MCF 10A (cell line): ENCODE measurements at regions not wholly inside any gene's neighbourhood (a gene's known extent, or its start where the extent isn't known, plus 50 kb on each side); places are given as distances from the start of the nearest gene placed in this dataset.

Experiments used
- BruUV-seq: library from RNA; stranded (reverse); fragments of 400-500 nt; replicated peaks from 2 replicates; lab custom pipeline; 2021; lab: Mats Ljungman, UMichigan
- CTCF ChIA-PET: fragments of 300-600 bp; sonication (Branson Sonifier 250); formaldehyde crosslinking; extraction: SDS; loops from one replicate; lab custom pipeline; 2021; ENCODE audit warnings: antibody characterized with exemption, inconsistent platforms; lab: Yijun Ruan, JAX
- POLR2A ChIA-PET: fragments of 300-600, 350-650 bp; sonication (Branson Sonifier 250); formaldehyde crosslinking; extraction: SDS; loops from one replicate; lab custom pipeline; 2020; ENCODE audit warnings: antibody characterized with exemption, inconsistent platforms; lab: Yijun Ruan, JAX
- DNase-seq: peaks from one replicate; pipeline ENCODE4 v3.0.0-alpha.2; 2018; ENCODE audit not compliant: unreplicated experiment
- H3K27ac Mint-ChIP-seq: one replicate; pipeline ENCODE4 v1.8.0; 2022; ENCODE audit warnings: mild to moderate bottlenecking, low read depth, mixed read lengths; ENCODE audit not compliant: unreplicated experiment
- H3K27me3 Mint-ChIP-seq: one replicate; pipeline ENCODE4 v1.8.0; 2022; ENCODE audit warnings: mixed read lengths; ENCODE audit not compliant: insufficient read depth, unreplicated experiment
- H3K36me3 Mint-ChIP-seq: one replicate; pipeline ENCODE4 v1.8.0; 2022; ENCODE audit warnings: mild to moderate bottlenecking, moderate library complexity, mixed read lengths; ENCODE audit not compliant: insufficient read depth, unreplicated experiment
- H3K4me1 Mint-ChIP-seq: one replicate; pipeline ENCODE4 v1.8.0; 2022; ENCODE audit warnings: mixed read lengths; ENCODE audit not compliant: insufficient read depth, unreplicated experiment
- H3K4me3 Mint-ChIP-seq: one replicate; pipeline ENCODE4 v1.8.0; 2022; ENCODE audit warnings: mild to moderate bottlenecking, moderate library complexity, mixed read lengths; ENCODE audit not compliant: unreplicated experiment
- H3K9me3 Mint-ChIP-seq: one replicate; pipeline ENCODE4 v1.8.0; 2022; ENCODE audit warnings: mixed read lengths; ENCODE audit not compliant: unreplicated experiment
- intact Hi-C: fragments of 100-400 bp; cut with micrococcal nuclease; formaldehyde crosslinking; loops from 2 replicates; pipeline ENCODE4 v1.14.1; 2022
- TF ChIP-seq, protein P1 (sequence below): fragments of 200-600 bp; IDR thresholded peaks from one replicate; pipeline ENCODE4 v1.8.0; 2022; ENCODE audit warnings: antibody characterized with exemption, mild to moderate bottlenecking; ENCODE audit not compliant: unreplicated experiment

DNA sequence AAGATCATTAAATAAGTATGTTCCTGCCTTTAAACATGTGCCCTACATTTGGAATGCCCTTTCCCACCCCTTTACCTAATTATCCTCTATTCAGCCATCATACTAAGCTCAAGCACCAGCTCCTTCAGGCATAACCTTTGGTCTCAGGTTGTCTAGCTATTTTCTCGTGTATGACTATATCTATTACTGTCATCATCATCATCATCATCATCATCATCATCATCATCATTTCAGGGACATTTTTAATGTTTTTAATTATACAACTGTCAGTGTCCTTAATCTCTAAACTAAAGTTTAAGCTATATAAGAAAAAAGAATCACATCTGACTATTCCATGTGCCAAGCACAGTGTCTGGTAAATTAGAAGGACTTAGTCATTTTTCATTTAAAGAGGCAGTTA is 214.6 kb upstream of the CTSO start:
- Mint-ChIP-seq H3K27ac (no peak overlapping the region), H3K4me1 (peaks cover 17% of the 10 kb centered on the region), H3K9me3 (no peaks in the 10 kb centered on the region), H3K4me3 (no peak overlapping the region), H3K27me3 (no peaks in the 10 kb centered on the region), H3K36me3 (no peaks in the 10 kb centered on the region)
- no peak for DNase-seq
- ChIA-PET POLR2A (interaction anchor here (0.6 to 1.3 kb wide), 4 partner anchors 16 to 651 kb away, joined by 3 to 4 read pairs (median 3); no protein-coding TSS in a partner anchor), CTCF (interaction anchor here (0.5 to 3.3 kb wide), 12 partner anchors 10 to 1150 kb away, joined by 3 to 20 read pairs (median 6); no protein-coding TSS in a partner anchor)
- no TSS peak for BruUV-seq
- intact Hi-C loops: loop anchor here (2.0 kb wide), 1 partner anchor 55 kb away; no protein-coding TSS in a partner anchor
- TF ChIP-seq, protein P1, sequence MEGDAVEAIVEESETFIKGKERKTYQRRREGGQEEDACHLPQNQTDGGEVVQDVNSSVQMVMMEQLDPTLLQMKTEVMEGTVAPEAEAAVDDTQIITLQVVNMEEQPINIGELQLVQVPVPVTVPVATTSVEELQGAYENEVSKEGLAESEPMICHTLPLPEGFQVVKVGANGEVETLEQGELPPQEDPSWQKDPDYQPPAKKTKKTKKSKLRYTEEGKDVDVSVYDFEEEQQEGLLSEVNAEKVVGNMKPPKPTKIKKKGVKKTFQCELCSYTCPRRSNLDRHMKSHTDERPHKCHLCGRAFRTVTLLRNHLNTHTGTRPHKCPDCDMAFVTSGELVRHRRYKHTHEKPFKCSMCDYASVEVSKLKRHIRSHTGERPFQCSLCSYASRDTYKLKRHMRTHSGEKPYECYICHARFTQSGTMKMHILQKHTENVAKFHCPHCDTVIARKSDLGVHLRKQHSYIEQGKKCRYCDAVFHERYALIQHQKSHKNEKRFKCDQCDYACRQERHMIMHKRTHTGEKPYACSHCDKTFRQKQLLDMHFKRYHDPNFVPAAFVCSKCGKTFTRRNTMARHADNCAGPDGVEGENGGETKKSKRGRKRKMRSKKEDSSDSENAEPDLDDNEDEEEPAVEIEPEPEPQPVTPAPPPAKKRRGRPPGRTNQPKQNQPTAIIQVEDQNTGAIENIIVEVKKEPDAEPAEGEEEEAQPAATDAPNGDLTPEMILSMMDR: no peak

DNA sequence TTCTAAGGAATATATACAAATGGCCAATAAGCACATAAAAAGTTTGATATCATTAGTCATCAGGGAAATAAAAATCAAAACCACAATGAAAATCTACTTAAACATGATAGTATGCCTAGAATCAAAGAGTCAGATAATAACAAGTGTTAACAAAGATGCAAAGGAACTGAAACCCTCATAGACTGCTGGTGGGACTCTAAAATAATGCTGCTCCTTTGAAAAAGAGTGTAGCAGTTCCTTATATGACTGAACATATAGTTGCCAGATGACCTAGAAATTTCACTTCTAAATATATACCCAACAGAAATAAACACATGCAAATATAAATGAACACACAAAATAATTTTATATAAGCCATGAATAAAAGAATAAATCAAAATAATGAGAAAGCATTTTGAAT is 205.1 kb upstream of the CTSO start:
- Mint-ChIP-seq H3K27me3 (no peaks in the 10 kb centered on the region), H3K36me3 (no peaks in the 10 kb centered on the region), H3K4me1 (no peaks in the 10 kb centered on the region), H3K27ac (no peak overlapping the region), H3K9me3 (no peaks in the 10 kb centered on the region), H3K4me3 (no peak overlapping the region)
- intact Hi-C loops: no loop called here
- TF ChIP-seq, protein P1: no peak
- no TSS peak for BruUV-seq
- ChIA-PET POLR2A (no interaction called here), CTCF (no interaction called here)
- DNase-seq: no peak

DNA sequence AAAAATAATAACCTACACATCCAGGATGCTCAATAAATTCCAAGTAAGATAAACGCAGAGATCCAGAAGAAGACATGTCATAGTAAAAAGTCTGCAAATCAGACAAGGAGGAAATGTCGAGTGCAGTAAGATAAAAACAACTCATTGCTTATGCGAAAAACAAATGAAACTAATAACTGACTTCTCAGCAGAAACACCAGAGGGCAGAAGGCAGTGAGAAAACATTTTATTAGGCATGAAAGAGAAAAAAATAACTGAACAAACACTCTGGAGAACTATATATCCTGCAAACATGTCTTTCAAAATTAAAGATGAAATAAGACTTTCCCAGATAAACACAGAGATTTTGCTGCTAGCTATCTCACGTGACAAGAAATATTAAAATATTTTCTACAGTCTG is 201.3 kb upstream of the CTSO start:
- H3K4me1 Mint-ChIP-seq: no peaks in the 10 kb centered on the region
- H3K36me3 Mint-ChIP-seq: no peaks in the 10 kb centered on the region
- no TSS peak for BruUV-seq
- no peak for DNase-seq
- no peak overlapping the region for H3K4me3 Mint-ChIP-seq
- ChIA-PET POLR2A (no interaction called here), CTCF (no interaction called here)
- no peaks in the 10 kb centered on the region for H3K27me3 Mint-ChIP-seq
- H3K27ac Mint-ChIP-seq: no peak overlapping the region
- TF ChIP-seq, protein P1: no peak
- intact Hi-C loops: no loop called here
- H3K9me3 Mint-ChIP-seq: no peaks in the 10 kb centered on the region

DNA sequence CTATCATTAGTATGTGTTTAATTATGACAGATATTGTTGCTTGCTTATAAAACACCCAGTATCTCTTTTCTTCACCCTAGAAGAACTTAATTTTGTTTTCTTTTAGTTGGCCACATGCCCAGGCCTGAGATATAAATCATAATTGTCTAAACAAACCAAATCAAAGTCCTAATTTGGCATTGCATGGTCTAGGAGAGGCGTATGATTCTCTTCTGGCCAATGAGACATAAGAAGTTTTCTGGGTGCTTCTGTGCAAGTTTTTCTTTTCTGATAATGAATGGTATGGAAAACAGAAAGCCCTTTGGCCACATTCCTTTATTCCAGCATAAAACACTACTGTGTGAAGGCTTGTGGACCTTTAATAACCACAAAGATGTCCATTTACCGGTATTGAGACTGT is 192.9 kb upstream of the CTSO start:
- ChIA-PET POLR2A (no interaction called here), CTCF (no interaction called here)
- no peaks in the 10 kb centered on the region for H3K4me1 Mint-ChIP-seq
- no peak overlapping the region for H3K4me3 Mint-ChIP-seq
- no peak for DNase-seq
- no peaks in the 10 kb centered on the region for H3K27me3 Mint-ChIP-seq
- no TSS peak for BruUV-seq
- no peaks in the 10 kb centered on the region for H3K36me3 Mint-ChIP-seq
- no peaks in the 10 kb centered on the region for H3K9me3 Mint-ChIP-seq
- no peak overlapping the region for H3K27ac Mint-ChIP-seq
- TF ChIP-seq, protein P1: no peak
- intact Hi-C loops: loop anchor here (10.0 kb wide), 1 partner anchor 152 kb away; no protein-coding TSS in a partner anchor
